Trophoblast cell (in vitro differentiated cells and primary cell): ENCODE measurements at regions not wholly inside any gene's neighbourhood (a gene's known extent, or its start where the extent isn't known, plus 50 kb on each side); places are given as distances from the start of the nearest gene placed in this dataset.
"Not testable (repeated sequence)": the region's sequence is repeated elsewhere in the genome, so short reads cannot be mapped to it uniquely, and the experiment has no call there.

Experiments
- DNase-seq, 2 donors: peaks; one replicate each; pipeline ENCODE4 v3.0.0-alpha.2; 2016
- H2AFZ ChIP-seq: 2 replicates; pipeline ENCODE4 v1.6.1; 2013; ENCODE audit warnings: low read length, moderate library complexity, mild to moderate bottlenecking; ENCODE audit not compliant: insufficient read depth, poor library complexity
- H2AK5ac ChIP-seq: 2 replicates; pipeline ENCODE4 v1.6.1; 2013; ENCODE audit warnings: mild to moderate bottlenecking, low read length
- H2BK120ac ChIP-seq: 2 replicates; pipeline ENCODE4 v1.6.1; 2013; ENCODE audit warnings: low read length, mild to moderate bottlenecking, moderate library complexity; ENCODE audit not compliant: insufficient read depth, poor library complexity
- H2BK12ac ChIP-seq: 2 replicates; pipeline ENCODE4 v1.6.1; 2013; ENCODE audit warnings: mild to moderate bottlenecking, low read length, moderate library complexity
- H2BK5ac ChIP-seq: 2 replicates; pipeline ENCODE4 v1.6.1; 2013; ENCODE audit warnings: low read length, low read depth, moderate library complexity, mild to moderate bottlenecking; ENCODE audit not compliant: poor library complexity
- H3K14ac ChIP-seq: 2 replicates; pipeline ENCODE4 v1.6.1; 2013; ENCODE audit warnings: mild to moderate bottlenecking, low read length
- H3K18ac ChIP-seq: 2 replicates; pipeline ENCODE4 v1.6.1; 2013; ENCODE audit warnings: mild to moderate bottlenecking, low read length
- H3K23ac ChIP-seq: 2 replicates; pipeline ENCODE4 v1.6.1; 2013; ENCODE audit warnings: low read length
- H3K27ac ChIP-seq: 2 replicates; pipeline ENCODE4 v1.5.1; 2013; ENCODE audit warnings: low read depth, mild to moderate bottlenecking, inconsistent platforms, low read length, moderate library complexity
- H3K27me3 ChIP-seq: 2 replicates; pipeline ENCODE4 v1.6.1; 2013; ENCODE audit warnings: inconsistent platforms, mild to moderate bottlenecking, low read length, moderate library complexity; ENCODE audit not compliant: insufficient read depth
- H3K36me3 ChIP-seq, 2 experiments: 1 replicate in 1 of 2; 2 replicates in 1 of 2; pipeline ENCODE4 v1.6.1; 2013; ENCODE audit warnings: low read length in 2 of 2, mild to moderate bottlenecking in 2 of 2, moderate library complexity in 1 of 2; ENCODE audit not compliant: insufficient read depth in 2 of 2, control insufficient read depth in 1 of 2
- H3K4ac ChIP-seq: 2 replicates; pipeline ENCODE4 v1.6.1; 2013; ENCODE audit warnings: low read depth, mild to moderate bottlenecking, low read length, moderate library complexity
- H3K4me1 ChIP-seq, 2 experiments: 1 replicate in 1 of 2; 2 replicates in 1 of 2; pipeline ENCODE4 v1.6.1; 2013; ENCODE audit warnings: low read length in 2 of 2, mild to moderate bottlenecking in 2 of 2, moderate library complexity in 1 of 2; ENCODE audit not compliant: insufficient read depth in 2 of 2, control insufficient read depth in 1 of 2
- H3K4me2 ChIP-seq: 2 replicates; pipeline ENCODE4 v1.6.1; 2013; ENCODE audit warnings: inconsistent platforms, mild to moderate bottlenecking, low read length, moderate library complexity
- H3K4me3 ChIP-seq: 2 replicates; pipeline ENCODE4 v1.5.1; 2013; ENCODE audit warnings: mild to moderate bottlenecking, low read depth, low read length, inconsistent platforms
- H3K79me1 ChIP-seq: one replicate; pipeline ENCODE4 v1.6.1; 2013; ENCODE audit warnings: low read length
- H3K79me2 ChIP-seq: 2 replicates; pipeline ENCODE4 v1.6.1; 2013; ENCODE audit warnings: low read length, mild to moderate bottlenecking; ENCODE audit not compliant: control insufficient read depth, insufficient read depth, poor library complexity
- H3K9ac ChIP-seq: 2 replicates; pipeline ENCODE4 v1.6.1; 2013; ENCODE audit warnings: mild to moderate bottlenecking, low read length
- H3K9me3 ChIP-seq: 2 replicates; pipeline ENCODE4 v1.6.1; 2013; ENCODE audit warnings: low read depth, mild to moderate bottlenecking, control low read depth, inconsistent platforms, low read length; ENCODE audit not compliant: insufficient read depth
- H4K12ac ChIP-seq: 2 replicates; pipeline ENCODE4 v1.6.1; 2013; ENCODE audit warnings: low read depth, mild to moderate bottlenecking, low read length, moderate library complexity
- H4K8ac ChIP-seq: 2 replicates; pipeline ENCODE4 v1.6.1; 2013; ENCODE audit warnings: low read depth, mild to moderate bottlenecking, low read length, moderate library complexity
- H4K91ac ChIP-seq: one replicate; pipeline ENCODE4 v1.6.1; 2013; ENCODE audit warnings: low read depth, mild to moderate bottlenecking, low read length, moderate library complexity
- WGBS: extraction: QIAGEN DNeasy Blood & Tissue Kit; methylation state at CpG from one replicate; pipeline ENCODE4 v1.1.7; 2013; ENCODE audit warnings: missing lambda C conversion rate; ENCODE audit not compliant: insufficient read length, insufficient coverage; ENCODE audit errors: extremely low coverage; 5-methylcytosine and 5-hydroxymethylcytosine counted together

- H3K23ac ChIP-seq, H3K79me1 ChIP-seq, H3K4me1 ChIP-seq, H4K12ac ChIP-seq, H4K8ac ChIP-seq, H3K27ac ChIP-seq, H3K4me2 ChIP-seq, H3K27me3 ChIP-seq, H3K14ac ChIP-seq, H2AK5ac ChIP-seq, H3K18ac ChIP-seq, H3K9me3 ChIP-seq, H3K9ac ChIP-seq, DNase-seq, H2BK120ac ChIP-seq, H2BK12ac ChIP-seq, H2BK5ac ChIP-seq, H2AFZ ChIP-seq, H3K79me2 ChIP-seq, H3K36me3 ChIP-seq, H3K4me3 ChIP-seq, H3K4ac ChIP-seq, H4K91ac ChIP-seq: not testable (repeated sequence)
- WGBS, result no CpG with 5 or more reads among the region's 8 CpGs
Measured at GRCh38 chr15:84477550-84477949, 123.3 kb upstream of the ZSCAN2 start.

GRCh38 chr15:84480174-84480681 lies 120.6 kb upstream of the ZSCAN2 start:
- not testable (repeated sequence) for H3K4me1 ChIP-seq, H3K4me3 ChIP-seq, H3K23ac ChIP-seq, H3K9ac ChIP-seq, H2BK12ac ChIP-seq, H4K12ac ChIP-seq, H3K14ac ChIP-seq, H3K18ac ChIP-seq, H3K79me2 ChIP-seq, H3K27ac ChIP-seq, H2BK120ac ChIP-seq, H2BK5ac ChIP-seq, H4K91ac ChIP-seq, H3K4ac ChIP-seq, H4K8ac ChIP-seq, H3K79me1 ChIP-seq, H3K9me3 ChIP-seq, DNase-seq, H2AK5ac ChIP-seq, H3K4me2 ChIP-seq, H3K36me3 ChIP-seq, H2AFZ ChIP-seq, H3K27me3 ChIP-seq
- no CpG with 5 or more reads among the region's 7 CpGs for WGBS

GRCh38 chr15:84483859-84484258 lies 117.0 kb upstream of the ZSCAN2 start:
- not testable (repeated sequence) for H3K36me3 ChIP-seq, H2AFZ ChIP-seq, H3K18ac ChIP-seq, H2AK5ac ChIP-seq, DNase-seq, H3K27me3 ChIP-seq, H3K4me1 ChIP-seq, H3K4ac ChIP-seq, H3K4me3 ChIP-seq, H2BK5ac ChIP-seq, H4K8ac ChIP-seq, H3K79me2 ChIP-seq, H3K4me2 ChIP-seq, H3K27ac ChIP-seq, H3K14ac ChIP-seq, H4K91ac ChIP-seq, H3K79me1 ChIP-seq, H3K23ac ChIP-seq, H3K9me3 ChIP-seq, H4K12ac ChIP-seq, H2BK12ac ChIP-seq, H3K9ac ChIP-seq, H2BK120ac ChIP-seq
- no CpG with 5 or more reads among the region's 9 CpGs for WGBS

- not testable (repeated sequence) for H2BK12ac ChIP-seq, H3K27me3 ChIP-seq, H3K23ac ChIP-seq, H4K12ac ChIP-seq, H3K79me1 ChIP-seq, H2AFZ ChIP-seq, DNase-seq, H4K8ac ChIP-seq, H3K18ac ChIP-seq, H3K14ac ChIP-seq, H3K9me3 ChIP-seq, H3K4ac ChIP-seq, H4K91ac ChIP-seq, H3K27ac ChIP-seq, H2BK5ac ChIP-seq, H2BK120ac ChIP-seq, H3K9ac ChIP-seq, H3K36me3 ChIP-seq, H3K4me1 ChIP-seq, H3K4me3 ChIP-seq, H3K4me2 ChIP-seq, H2AK5ac ChIP-seq, H3K79me2 ChIP-seq
- no CpG with 5 or more reads among the region's 60 CpGs for WGBS
Measured at GRCh38 chr15:84500165-84500889, 100.5 kb upstream of the ZSCAN2 start.
